ENCODE measurements at regions not wholly inside any gene's neighbourhood (a gene's known extent, or its start where the extent isn't known, plus 50 kb on each side); places are given as distances from the start of the nearest gene placed in this dataset.
"Not testable (repeated sequence)": the region's sequence is repeated elsewhere in the genome, so short reads cannot be mapped to it uniquely, and the experiment has no call there.

DNA sequence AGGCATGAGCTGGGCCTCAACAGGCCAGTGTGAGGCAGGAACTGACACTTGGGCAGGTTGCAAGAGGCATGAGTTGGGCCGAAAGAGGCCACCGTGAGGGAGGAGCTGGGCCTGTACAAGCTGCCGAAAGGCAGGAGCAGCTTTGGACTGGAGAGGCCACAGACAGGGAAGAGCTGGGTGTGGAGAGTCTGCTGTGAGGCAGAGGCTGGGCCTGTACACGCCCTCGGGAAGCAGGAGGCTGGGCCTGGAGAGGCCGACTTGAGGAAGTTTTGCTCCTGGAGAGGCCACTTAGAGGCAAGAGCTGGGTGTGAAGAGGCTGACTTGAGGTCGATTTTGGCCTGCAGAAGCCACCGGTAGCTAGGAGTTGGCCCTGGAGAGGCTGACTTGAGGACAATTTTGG is 73.3 kb upstream of the COBL start:
- DNase-seq = not testable (repeated sequence)

DNA sequence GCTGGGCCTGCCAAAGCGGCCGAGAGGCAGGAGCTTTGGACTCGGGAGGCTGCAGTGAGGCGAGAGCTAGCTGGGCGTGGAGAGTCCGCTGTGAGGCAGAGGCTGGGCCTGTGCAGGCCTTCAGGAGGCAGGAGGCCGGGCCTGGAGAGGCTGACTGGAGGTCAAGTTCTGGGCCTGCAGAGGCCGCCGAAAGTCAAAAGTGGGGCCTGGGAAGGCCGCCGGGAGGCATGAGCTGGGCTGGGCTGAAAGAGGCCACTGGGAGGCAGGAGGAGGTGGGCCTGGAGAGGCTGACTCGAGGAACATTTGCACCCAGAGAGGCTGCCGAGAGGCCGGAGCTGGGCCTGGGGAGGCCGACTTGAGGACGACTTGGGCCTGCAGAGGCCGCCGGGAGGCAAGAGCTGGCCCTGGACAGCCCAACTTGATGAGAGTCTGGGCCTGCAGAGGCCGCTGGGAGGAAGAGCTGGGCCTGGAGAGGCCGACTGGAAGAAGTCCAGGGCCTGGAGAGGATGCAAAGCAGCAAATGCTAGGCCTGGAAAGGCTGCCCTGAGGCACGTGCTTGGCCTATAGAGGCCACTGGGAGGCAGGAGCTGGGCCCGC is 72.7 kb upstream of the COBL start:
- not testable (repeated sequence) for DNase-seq

DNA sequence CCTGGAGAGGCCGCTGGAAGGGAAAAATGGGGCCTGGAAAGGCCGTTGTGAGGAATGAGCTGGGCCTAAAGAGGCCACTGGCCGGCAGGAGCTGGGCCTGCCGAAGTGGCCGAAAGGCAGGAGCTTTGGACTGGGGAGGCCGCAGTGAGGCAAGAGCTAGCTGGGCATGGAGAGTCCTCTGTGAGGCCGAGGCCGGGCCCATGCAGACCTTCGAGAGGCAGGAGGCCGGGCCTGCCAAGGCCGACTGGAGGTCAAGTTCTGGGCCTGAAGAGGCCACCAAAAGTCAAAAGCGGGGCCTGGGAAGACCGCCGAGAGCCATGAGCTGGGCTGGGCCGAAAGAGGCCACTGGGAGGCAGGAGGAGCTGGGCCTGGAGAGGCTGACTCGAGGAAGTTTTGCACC is 71.6 kb upstream of the COBL start:
- not testable (repeated sequence) for DNase-seq

GRCh38 chr7:51386806-51387568 is 70.4 kb upstream of the COBL start:
- DNase-seq = not testable (repeated sequence)

DNA sequence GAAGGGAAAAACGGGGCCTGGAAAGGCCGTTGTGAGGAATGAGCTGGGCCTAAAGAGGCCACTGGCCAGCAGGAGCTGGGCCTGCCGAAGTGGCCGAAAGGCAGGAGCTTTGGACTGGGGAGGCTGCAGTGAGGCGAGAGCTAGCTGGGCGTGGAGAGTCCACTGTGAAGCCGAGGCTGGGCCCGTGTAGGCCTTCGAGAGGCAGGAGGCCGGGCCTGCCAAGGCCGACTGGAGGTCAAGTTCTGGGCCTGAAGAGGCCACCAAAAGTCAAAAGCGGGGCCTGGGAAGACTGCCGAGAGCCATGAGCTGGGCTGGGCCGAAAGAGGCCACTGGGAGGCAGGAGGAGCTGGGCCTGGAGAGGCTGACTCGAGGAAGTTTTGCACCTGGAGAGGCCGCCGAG is 69.6 kb upstream of the COBL start:
- DNase-seq = not testable (repeated sequence)

GRCh38 chr7:51382243-51382642 is 65.6 kb upstream of the COBL start:
- not testable (repeated sequence) for DNase-seq

DNA sequence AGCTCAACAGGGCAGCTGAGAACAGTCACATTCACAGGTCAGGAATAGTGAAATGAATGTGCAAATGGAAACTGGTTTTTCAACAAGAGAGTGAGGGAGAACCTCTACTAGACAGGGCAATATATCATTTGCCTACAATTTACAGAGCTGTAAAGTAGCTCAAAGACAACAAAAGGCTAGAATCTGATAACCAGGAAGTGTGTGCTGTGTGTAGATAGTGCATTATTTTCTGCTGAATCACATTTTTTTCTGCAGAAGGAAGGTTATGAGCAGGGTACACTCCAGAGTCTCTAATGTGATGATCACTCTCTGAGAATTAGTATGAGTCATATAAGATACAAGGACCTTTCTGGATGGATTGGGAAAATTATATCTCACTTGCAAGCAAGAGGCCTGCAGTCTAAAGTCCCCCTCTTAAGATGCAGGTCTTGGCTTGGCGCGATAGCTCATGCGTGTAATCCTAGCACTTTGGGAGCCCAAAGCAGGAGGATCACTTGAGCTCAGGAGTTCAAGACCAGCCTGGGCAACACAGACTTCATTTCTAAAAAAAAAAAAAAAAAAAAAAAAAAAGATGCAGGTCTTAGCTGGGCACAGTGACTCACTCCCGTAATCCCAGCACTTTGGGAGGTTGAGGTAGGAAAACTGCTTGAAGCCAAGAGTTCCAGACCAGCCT is 59.9 kb upstream of the COBL start:
- no peak for DNase-seq

GRCh38 chr7:51374936-51375335 is 58.3 kb upstream of the COBL start:
- DNase-seq = no peak

DNA sequence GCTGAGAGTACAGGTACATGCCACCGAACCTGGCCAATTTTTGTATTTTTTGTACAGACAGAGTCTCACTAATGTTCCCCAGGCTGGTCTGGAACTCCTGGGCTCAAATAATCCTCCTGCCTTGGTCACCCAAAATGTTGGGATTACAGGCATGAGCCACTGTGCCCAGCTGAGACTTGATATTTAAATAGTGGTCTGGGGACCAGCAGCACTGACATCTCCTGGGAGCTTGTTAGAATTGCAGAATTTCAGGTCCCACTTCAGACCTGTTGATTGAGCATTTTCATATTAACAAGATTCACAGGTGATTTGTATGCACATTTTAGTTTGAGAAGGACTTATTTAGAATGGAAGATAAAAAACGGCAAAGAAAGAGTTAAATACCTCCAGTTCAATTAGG is 57.0 kb upstream of the COBL start:
- not testable (repeated sequence) for DNase-seq

DNA sequence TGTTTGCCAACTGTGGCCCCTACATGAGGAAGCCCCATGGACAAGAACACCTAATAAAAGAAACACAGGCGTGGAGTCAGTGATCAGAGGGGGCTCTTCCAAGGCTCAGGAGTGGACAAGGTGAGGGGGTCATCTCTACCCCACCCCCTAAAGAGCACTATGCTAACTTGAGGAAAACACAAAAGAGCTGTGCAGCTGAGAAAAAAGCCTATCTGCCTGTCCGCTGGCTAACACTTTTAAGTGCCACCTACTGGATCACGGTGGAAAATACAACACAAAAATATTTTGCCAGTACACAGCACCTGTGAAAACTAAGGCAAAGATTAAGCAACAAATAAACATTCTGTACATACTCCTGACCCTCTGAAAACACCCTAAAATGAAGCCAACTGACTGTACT is 53.1 kb upstream of the COBL start:
- no peak for DNase-seq

DNA sequence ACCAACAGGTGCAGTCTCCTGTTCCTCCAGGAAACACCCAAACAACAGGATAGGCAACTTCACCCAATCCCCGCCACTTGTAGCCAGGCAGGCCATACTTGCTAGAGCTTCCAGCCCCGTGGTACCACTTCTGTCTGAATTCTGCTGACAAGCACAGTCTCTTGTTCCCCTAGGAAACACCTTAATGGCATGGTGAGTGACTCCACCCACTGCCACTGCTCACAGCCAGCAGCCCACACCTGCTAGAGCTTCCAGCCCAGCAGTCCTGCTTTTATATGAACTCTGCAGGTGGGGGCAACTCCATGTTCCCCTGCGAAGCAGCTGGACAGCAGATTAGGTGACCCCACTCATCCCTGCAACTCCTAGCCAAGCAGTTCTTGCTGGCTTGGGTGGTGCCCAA is 52.6 kb upstream of the COBL start:
- DNase-seq = not testable (repeated sequence)

GRCh38 chr7:51368334-51368733 is 51.7 kb upstream of the COBL start:
- DNase-seq = no peak

- no peak for DNase-seq
Observed at GRCh38 chr7:51367614-51367968, 51.0 kb upstream of the COBL start.

DNA sequence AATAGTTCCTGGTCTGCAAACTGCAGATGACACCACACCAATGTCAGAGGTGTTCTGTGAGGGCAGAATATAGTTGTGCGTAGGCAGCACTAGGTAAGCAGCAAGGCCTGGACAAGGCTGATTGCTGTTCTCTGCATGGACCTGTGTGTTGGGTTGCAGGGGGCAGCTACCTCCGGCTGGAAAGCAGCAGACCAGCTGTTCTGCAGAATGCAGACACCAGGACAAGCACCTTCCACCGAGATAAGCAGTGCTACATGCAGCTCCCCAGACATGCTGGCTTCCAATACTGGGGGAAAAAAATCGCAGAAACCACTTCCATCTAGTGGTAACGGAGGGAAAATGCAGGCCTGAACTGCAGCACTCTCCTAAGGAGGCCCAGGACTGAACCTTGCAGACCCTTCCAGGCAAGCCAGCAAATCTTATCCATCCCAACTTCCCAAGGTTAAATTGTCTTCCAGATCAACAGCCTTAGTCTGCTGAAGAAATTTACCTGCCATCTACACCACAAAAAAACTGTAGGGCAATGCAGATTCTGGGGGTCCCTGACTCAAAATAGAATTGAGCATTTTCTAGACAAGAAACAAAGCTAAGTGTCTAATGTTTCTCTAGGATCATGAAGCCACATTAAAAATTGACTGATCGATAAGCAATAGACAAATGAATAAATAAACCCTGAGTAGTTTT is 50.5 kb upstream of the COBL start:
- DNase-seq = peak; percentile 32 to 73

Measured in hippocampal formation (tissue), 2 donors.